Stimulated activated naive CD8-positive, alpha-beta T cell treated with anti-CD3 and anti-CD28 coated beads, Interleukin-15, Interleukin-2, amounts not matched to agents 100 ng/mL and 50 ng/mL, for 24 hours (primary cell): ENCODE measurements at regions not wholly inside any gene's neighbourhood (a gene's known extent, or its start where the extent isn't known, plus 50 kb on each side); places are given as distances from the start of the nearest gene placed in this dataset.
"Not testable (repeated sequence)": the region's sequence is repeated elsewhere in the genome, so short reads cannot be mapped to it uniquely, and the experiment has no call there.

Source experiments
- H3K27ac Mint-ChIP-seq: one replicate; pipeline ENCODE4 v1.8.0; 2021; ENCODE audit warnings: mild to moderate bottlenecking, mixed read lengths
- H3K27me3 Mint-ChIP-seq: one replicate; pipeline ENCODE4 v1.8.0; 2021; ENCODE audit warnings: mixed read lengths
- H3K36me3 Mint-ChIP-seq: one replicate; pipeline ENCODE4 v1.8.0; 2021; ENCODE audit warnings: low read depth, mixed read lengths
- H3K4me1 Mint-ChIP-seq: one replicate; pipeline ENCODE4 v1.8.0; 2021; ENCODE audit warnings: low read depth, mixed read lengths
- H3K4me3 Mint-ChIP-seq: one replicate; pipeline ENCODE4 v1.8.0; 2021; ENCODE audit warnings: mild to moderate bottlenecking, mixed read lengths
- H3K9me3 Mint-ChIP-seq: one replicate; pipeline ENCODE4 v1.8.0; 2021; ENCODE audit warnings: mixed read lengths

GRCh38 chr17:83012868-83013778 is 66.3 kb upstream of the METRNL start:
- no peaks in the 10 kb centered on the region for H3K27me3 Mint-ChIP-seq
- H3K36me3 Mint-ChIP-seq: no peaks in the 10 kb centered on the region
- no peak overlapping the region for H3K4me3 Mint-ChIP-seq
- H3K27ac Mint-ChIP-seq: no peak overlapping the region
- no peaks in the 10 kb centered on the region for H3K4me1 Mint-ChIP-seq
- H3K9me3 Mint-ChIP-seq: no peaks in the 10 kb centered on the region

- no peaks in the 10 kb centered on the region for H3K27me3 Mint-ChIP-seq
- H3K4me1 Mint-ChIP-seq: no peaks in the 10 kb centered on the region
- H3K9me3 Mint-ChIP-seq: no peaks in the 10 kb centered on the region
- no peak overlapping the region for H3K4me3 Mint-ChIP-seq
- no peaks in the 10 kb centered on the region for H3K36me3 Mint-ChIP-seq
- no peak overlapping the region for H3K27ac Mint-ChIP-seq
Observed at GRCh38 chr17:83013779-83014117, 65.7 kb upstream of the METRNL start.

GRCh38 chr17:83014297-83014696 is 65.1 kb upstream of the METRNL start:
- no peak overlapping the region for H3K27ac Mint-ChIP-seq
- no peaks in the 10 kb centered on the region for H3K36me3 Mint-ChIP-seq
- no peak overlapping the region for H3K4me3 Mint-ChIP-seq
- no peaks in the 10 kb centered on the region for H3K4me1 Mint-ChIP-seq
- H3K27me3 Mint-ChIP-seq: no peaks in the 10 kb centered on the region
- no peaks in the 10 kb centered on the region for H3K9me3 Mint-ChIP-seq

GRCh38 chr17:83014940-83015910 is 64.2 kb upstream of the METRNL start:
- no peaks in the 10 kb centered on the region for H3K36me3 Mint-ChIP-seq
- no peaks in the 10 kb centered on the region for H3K9me3 Mint-ChIP-seq
- no peaks in the 10 kb centered on the region for H3K4me1 Mint-ChIP-seq
- no peak overlapping the region for H3K4me3 Mint-ChIP-seq
- H3K27ac Mint-ChIP-seq: no peak overlapping the region
- no peaks in the 10 kb centered on the region for H3K27me3 Mint-ChIP-seq

- no peak overlapping the region for H3K27ac Mint-ChIP-seq
- no peaks in the 10 kb centered on the region for H3K27me3 Mint-ChIP-seq
- peaks cover 3% of the 10 kb centered on the region for H3K4me1 Mint-ChIP-seq
Observed at GRCh38 chr17:83018658-83019193, 60.7 kb upstream of the METRNL start.

GRCh38 chr17:83019376-83019775 is 60.0 kb upstream of the METRNL start:
- Mint-ChIP-seq H3K4me3 (no peak overlapping the region), H3K27me3 (no peaks in the 10 kb centered on the region), H3K9me3 (no peaks in the 10 kb centered on the region), H3K36me3 (no peaks in the 10 kb centered on the region), H3K4me1 (peaks cover 9% of the 10 kb centered on the region), H3K27ac (no peak overlapping the region)

More at GRCh38 chr17:83018658-83019193, 60.7 kb upstream of the METRNL start:
- H3K4me3 Mint-ChIP-seq: no peak overlapping the region
- H3K36me3 Mint-ChIP-seq: no peaks in the 10 kb centered on the region
- no peaks in the 10 kb centered on the region for H3K9me3 Mint-ChIP-seq

GRCh38 chr17:83024218-83024971 is 55.0 kb upstream of the METRNL start:
- no peaks in the 10 kb centered on the region for H3K9me3 Mint-ChIP-seq
- peaks cover 8% of the 10 kb centered on the region for H3K36me3 Mint-ChIP-seq
- no peak overlapping the region for H3K27ac Mint-ChIP-seq
- H3K4me1 Mint-ChIP-seq: peaks cover 31% of the 10 kb centered on the region
- no peaks in the 10 kb centered on the region for H3K27me3 Mint-ChIP-seq
- H3K4me3 Mint-ChIP-seq: no peak overlapping the region

- Mint-ChIP-seq H3K36me3 (peaks cover 14% of the 10 kb centered on the region), H3K4me3 (no peak overlapping the region), H3K9me3 (no peaks in the 10 kb centered on the region), H3K27ac (peak overlapping the region; percentile 24), H3K4me1 (peaks cover 31% of the 10 kb centered on the region), H3K27me3 (no peaks in the 10 kb centered on the region)
Observed at GRCh38 chr17:83025636-83026280, 53.7 kb upstream of the METRNL start.

- H3K4me3 Mint-ChIP-seq: no peak overlapping the region
- H3K27ac Mint-ChIP-seq: peak overlapping the region; percentile 24
- H3K36me3 Mint-ChIP-seq: peaks cover 15% of the 10 kb centered on the region
- H3K4me1 Mint-ChIP-seq: peaks cover 31% of the 10 kb centered on the region
- no peaks in the 10 kb centered on the region for H3K27me3 Mint-ChIP-seq
- H3K9me3 Mint-ChIP-seq: no peaks in the 10 kb centered on the region
Observed at GRCh38 chr17:83026311-83026811, 53.0 kb upstream of the METRNL start.

GRCh38 chr17:83026921-83027320 is 52.5 kb upstream of the METRNL start:
- H3K4me3 Mint-ChIP-seq, H3K27ac Mint-ChIP-seq: not testable (repeated sequence)

GRCh38 chr17:83028851-83029250 is 50.6 kb upstream of the METRNL start:
- Mint-ChIP-seq H3K36me3 (peaks cover 30% of the 10 kb centered on the region), H3K4me3 (no peak overlapping the region), H3K9me3 (no peaks in the 10 kb centered on the region), H3K27ac (no peak overlapping the region), H3K27me3 (no peaks in the 10 kb centered on the region), H3K4me1 (peaks cover 27% of the 10 kb centered on the region)

More at GRCh38 chr17:83026921-83027320, 52.5 kb upstream of the METRNL start:
- peaks cover 31% of the 10 kb centered on the region for H3K4me1 Mint-ChIP-seq
- H3K27me3 Mint-ChIP-seq, H3K9me3 Mint-ChIP-seq: not testable (repeated sequence)
- peaks cover 19% of the 10 kb centered on the region for H3K36me3 Mint-ChIP-seq

- no peak overlapping the region for H3K4me3 Mint-ChIP-seq
- H3K27ac Mint-ChIP-seq: no peak overlapping the region
- no peaks in the 10 kb centered on the region for H3K9me3 Mint-ChIP-seq
- H3K27me3 Mint-ChIP-seq: no peaks in the 10 kb centered on the region
- peaks cover 21% of the 10 kb centered on the region for H3K4me1 Mint-ChIP-seq
- H3K36me3 Mint-ChIP-seq: peaks cover 36% of the 10 kb centered on the region
Observed at GRCh38 chr17:83029571-83029970, 49.8 kb upstream of the METRNL start.
